ENCODE measurements at regions not wholly inside any gene's neighbourhood (a gene's known extent, or its start where the extent isn't known, plus 50 kb on each side); places are given as distances from the start of the nearest gene placed in this dataset.

DNA sequence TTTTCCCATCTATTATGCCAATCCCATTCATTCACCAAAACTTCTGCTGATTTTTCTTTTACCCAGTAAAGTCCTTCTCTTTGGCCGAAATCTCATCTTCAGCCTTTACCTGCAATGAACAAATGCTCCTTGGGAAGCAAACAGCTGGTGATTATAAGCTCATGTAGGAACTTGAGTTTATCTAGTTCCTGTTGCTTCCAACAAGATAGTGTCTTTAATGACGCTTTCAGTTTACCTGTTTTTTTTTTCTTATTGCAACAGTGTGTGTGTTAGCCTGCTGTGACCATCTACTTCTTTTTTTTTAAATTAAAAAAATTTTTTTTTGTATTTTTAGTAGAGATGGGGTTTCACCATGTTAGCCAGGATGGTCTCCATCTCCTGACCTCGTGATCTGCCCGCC is 156.0 kb downstream of the CD47 start:
- TF ChIP-seq EZH2phosphoT487 (IDR thresholded peaks at IDR 0.05; ENCODE audit: borderline replicate concordance, low read length) (no peak), CTCF (conservative IDR thresholded peaks at IDR 0.05; ENCODE audit: low read depth, low read length) (no peak)

Data from PC-3 (cell line).